PC-9 (cell line): ENCODE measurements at regions not wholly inside any gene's neighbourhood (a gene's known extent, or its start where the extent isn't known, plus 50 kb on each side); places are given as distances from the start of the nearest gene placed in this dataset.

Source experiments
- CTCF ChIP-seq: fragments of 200-600 bp; sonication (generic); conservative IDR thresholded peaks from 2 replicates; pipeline ENCODE4 v1.6.1; 2017; ENCODE audit warnings: mixed run types, antibody characterized with exemption, mild to moderate bottlenecking, moderate library complexity
- EZH2 ChIP-seq: fragments of 200-600 bp; sonication (generic); IDR thresholded peaks from 2 replicates; pipeline ENCODE4 v1.8.0; 2017; ENCODE audit warnings: antibody characterized with exemption, low read depth

GRCh38 chr16:72355561-72355960, 183.6 kb upstream of the PMFBP1 start:
- TF ChIP-seq CTCF, result no peak
- TF ChIP-seq EZH2, result no peak
